HFF-Myc (cell line): ENCODE measurements at regions not wholly inside any gene's neighbourhood (a gene's known extent, or its start where the extent isn't known, plus 50 kb on each side); places are given as distances from the start of the nearest gene placed in this dataset.
"Not testable (repeated sequence)": the region's sequence is repeated elsewhere in the genome, so short reads cannot be mapped to it uniquely, and the experiment has no call there.

Experiments used
- DNase-seq: peaks from one replicate; pipeline ENCODE4 v3.0.0-alpha.2; 2011; ENCODE audit warnings: low read depth; ENCODE audit errors: extremely low read depth
- H3K4me3 ChIP-seq: replicated peaks from 2 replicates; pipeline ENCODE4 v1.5.1; 2011; ENCODE audit warnings: low read depth, mild to moderate bottlenecking, control low read depth, low read length
- TF ChIP-seq, protein P1 (sequence below): IDR thresholded peaks from 2 replicates; pipeline ENCODE4 v1.5.1; 2012; ENCODE audit warnings: mild to moderate bottlenecking, low read depth, low read length, control low read depth; ENCODE audit errors: missing control alignments

DNA sequence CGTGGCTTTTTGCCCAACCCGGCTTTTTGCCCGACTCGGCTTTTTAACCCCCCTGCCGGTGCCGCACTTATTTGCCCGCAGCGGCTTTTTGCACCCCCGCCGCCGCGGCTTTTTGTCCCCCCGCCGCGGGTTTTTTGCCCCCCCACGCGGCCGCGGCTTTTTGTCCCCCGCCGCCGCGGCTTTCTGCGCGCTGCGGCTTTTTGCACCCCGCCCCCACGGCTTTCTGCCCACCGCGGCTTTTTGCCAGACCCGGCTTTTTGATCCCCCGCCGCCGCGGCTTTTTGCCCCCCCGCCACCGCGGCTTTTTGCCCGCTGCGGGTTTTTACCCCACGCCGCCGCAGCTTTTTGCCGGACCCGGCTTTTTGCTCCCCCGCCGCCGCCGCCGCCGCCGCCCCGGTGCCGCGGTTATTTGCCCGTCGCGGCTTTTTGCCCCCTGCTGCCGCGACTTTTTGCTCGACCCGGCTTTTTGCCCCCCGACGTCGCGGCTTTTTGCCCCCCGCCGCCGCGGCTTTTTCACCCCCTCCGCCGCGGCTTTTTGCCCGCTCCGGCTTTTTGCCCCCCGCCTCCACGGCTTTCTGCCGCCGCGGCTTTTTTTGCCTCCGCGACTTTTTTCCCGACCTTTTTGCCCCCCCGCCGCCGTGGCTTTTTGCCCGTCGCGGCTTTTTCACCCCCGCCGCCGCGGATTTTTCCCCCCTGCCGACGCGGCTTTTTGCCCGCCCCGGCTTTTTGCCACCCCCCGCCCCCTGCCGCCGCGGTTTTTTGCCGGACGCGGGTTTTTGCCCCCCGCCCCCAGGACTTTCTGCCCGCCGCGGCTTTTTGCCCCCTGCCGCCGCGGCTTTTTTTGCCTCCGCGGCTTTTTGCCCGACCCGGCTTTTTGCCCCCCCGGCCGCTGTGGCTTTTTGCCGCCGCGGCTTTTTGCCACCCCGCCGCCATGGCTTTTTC, 2786.5 kb downstream of the RPIA start:
- TF ChIP-seq, protein P1, sequence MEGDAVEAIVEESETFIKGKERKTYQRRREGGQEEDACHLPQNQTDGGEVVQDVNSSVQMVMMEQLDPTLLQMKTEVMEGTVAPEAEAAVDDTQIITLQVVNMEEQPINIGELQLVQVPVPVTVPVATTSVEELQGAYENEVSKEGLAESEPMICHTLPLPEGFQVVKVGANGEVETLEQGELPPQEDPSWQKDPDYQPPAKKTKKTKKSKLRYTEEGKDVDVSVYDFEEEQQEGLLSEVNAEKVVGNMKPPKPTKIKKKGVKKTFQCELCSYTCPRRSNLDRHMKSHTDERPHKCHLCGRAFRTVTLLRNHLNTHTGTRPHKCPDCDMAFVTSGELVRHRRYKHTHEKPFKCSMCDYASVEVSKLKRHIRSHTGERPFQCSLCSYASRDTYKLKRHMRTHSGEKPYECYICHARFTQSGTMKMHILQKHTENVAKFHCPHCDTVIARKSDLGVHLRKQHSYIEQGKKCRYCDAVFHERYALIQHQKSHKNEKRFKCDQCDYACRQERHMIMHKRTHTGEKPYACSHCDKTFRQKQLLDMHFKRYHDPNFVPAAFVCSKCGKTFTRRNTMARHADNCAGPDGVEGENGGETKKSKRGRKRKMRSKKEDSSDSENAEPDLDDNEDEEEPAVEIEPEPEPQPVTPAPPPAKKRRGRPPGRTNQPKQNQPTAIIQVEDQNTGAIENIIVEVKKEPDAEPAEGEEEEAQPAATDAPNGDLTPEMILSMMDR: no peak
- H3K4me3 ChIP-seq: peak overlapping the region; percentile 13; the same call in 1 of the 2 replicates
- DNase-seq: no peak

DNA sequence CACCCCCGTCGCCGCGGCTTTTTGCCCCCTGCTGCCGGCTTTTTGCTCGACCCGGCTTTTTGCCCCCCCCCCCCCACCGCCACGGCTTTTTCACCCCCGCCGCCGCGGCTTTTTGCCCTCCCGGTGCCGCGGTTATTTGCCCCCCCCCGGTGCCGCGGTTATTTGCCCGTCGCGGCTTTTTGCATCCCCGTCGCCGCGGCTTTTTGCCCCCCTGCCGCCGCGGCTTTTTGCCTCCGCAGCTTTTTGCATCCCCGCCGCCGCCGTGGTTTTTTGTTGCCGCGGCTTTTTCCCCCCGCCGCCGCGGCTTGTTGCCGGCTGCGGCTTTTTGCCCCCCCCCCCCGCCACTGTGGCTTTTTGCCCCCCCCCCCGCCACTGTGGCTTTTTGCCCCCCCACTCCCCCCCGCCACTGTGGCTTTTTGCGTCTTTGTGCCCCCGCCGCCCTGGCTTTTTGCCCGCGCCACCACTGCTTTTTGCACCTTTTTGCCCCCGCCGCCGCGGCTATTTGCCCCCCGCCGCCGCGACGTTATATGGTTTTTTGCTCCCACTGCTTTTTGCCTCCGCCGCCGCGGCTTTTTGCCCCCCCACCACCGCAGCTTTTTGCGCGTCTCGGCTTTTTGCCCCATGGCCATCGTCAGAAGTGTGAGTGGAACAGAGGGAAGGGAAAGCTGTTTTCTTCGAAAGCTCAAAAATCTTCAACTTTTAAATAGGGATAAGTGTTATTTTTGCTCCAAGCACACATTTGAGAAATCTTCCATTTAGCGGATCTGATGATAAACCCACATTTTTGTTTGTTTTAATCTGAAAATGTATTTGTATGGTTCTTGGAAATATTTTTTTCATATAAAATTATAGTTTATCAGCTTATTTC, 2787.6 kb downstream of the RPIA start:
- not testable (repeated sequence) for DNase-seq
- 0 out of 2 replicates have a peak overlapping the region, but pooled peaks have one; percentile 13 for H3K4me3 ChIP-seq

DNA sequence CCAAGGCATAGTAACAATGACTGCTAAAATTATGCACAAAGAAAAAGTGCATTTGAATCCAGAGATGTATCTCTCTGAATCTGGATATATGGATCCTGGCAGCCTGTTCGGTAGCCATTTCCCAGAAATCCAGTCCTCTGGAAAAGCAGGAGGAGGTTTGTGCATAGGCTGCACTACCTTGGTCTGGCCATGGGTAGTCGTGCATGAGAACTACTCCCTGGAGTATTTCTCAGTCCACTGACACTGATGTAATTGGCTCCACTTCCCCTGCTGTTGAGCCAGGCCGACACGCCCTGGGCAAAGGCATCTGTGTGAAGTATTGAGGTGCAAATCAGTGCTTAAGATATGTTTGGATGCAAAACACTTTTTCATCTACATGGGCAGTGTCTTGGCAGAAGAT, 2793.8 kb downstream of the RPIA start:
- not testable (repeated sequence) for DNase-seq

DNA sequence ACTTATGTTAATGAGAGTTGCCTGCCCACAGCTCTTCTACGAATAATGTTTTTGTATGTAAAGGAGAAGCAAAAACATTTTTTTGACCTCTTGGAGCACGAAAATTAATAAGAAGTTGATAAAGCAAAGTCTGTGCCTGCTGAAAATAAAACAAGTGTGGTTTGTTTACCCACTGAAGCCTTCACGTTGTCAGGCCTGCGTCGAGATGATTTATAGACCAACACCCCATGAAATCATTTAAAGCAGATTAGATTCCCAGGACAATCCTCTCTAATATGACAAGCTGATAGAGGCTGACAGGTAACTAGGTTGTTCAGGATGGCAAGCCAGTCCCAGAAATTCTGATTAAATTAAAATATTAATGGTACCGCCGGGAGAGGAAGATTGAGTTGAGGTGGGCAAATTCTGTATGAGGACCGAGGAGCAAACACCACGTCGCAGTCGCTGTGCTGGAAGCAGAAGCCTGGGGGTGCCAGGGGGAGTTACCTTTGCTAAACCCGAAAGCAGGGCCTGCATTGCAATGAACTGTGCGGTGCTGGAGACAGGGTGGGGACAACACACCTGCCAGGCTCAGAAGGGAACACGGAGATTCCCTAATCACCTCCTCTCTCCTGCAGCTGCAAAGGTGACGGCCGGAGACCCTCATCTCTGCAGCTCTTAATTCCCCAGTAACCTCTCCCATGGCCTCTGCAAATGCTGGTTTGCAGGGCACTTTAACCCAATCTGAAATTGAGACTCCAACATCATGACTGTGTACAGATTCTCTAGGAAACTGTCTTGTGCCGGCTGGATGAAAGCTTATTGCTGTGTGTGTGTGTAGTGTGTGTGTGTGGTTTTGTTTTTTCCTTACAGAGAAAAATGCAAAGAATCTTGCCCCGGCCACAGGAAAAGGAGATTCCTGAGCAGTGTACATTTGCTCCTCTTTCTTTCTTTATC, 2805.9 kb downstream of the RPIA start:
- H3K4me3 ChIP-seq, DNase-seq: not testable (repeated sequence)

More for the DNA sequence above, 2793.8 kb downstream of the RPIA start:
- not testable (repeated sequence) for H3K4me3 ChIP-seq

DNA sequence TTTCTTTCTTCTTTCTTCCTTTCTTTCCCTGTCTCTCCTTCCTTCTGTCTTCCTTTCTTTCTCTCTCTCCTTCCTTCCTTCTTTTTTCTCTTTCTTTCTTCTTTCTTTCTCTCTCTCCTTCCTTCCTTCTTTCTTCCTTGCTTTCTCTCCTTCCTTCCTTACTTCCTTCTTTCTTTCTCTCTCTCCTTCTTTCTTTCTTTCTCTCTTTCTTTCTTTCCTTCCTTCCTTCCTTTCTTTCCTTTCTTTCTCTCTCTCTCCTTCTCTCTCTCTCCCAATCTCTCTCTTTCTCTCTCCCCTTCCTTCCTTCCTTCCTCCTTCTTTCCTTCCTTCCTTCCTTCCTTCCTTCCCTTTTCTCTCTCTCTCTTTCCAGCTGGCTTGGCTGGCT, 2806.6 kb downstream of the RPIA start:
- not testable (repeated sequence) for DNase-seq, H3K4me3 ChIP-seq

DNA sequence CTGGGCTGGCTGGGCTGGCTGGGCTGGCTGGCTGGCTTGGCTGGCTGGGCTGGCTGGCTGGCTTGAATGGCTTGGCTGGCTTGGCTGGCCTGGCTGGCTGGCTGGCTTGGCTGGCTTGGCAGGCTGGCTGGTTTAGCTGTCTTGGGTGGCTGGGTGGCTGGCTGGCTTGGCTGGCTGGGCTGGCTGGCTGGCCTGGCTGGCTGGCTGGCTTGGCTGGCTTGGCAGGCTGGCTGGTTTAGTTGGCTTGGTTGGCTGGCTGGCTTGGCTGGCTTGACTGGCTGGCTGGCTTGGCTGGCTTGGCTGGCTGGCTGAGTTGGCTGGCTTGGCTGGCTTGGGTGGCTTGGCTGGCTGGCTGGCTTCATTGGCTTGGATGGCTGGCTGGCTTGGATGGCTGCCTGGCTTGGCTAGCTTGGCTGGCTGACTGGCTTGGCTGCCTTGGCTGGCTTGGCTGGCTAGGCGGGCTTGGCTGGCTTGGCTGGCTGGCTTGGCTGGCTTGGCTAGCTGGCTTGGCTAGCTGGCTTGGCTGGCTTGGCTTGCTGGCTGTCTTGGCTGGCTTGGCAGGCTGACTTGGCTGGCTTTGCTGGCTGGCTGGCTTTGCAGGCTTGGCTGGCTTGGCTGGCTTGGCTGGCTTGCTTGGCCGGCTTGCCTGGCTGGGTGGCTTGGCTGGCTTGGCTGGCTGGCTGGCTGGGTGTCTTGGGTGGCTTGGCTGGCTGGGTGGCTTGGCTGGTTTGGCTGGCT, 2807.2 kb downstream of the RPIA start:
- not testable (repeated sequence) for DNase-seq, H3K4me3 ChIP-seq

DNA sequence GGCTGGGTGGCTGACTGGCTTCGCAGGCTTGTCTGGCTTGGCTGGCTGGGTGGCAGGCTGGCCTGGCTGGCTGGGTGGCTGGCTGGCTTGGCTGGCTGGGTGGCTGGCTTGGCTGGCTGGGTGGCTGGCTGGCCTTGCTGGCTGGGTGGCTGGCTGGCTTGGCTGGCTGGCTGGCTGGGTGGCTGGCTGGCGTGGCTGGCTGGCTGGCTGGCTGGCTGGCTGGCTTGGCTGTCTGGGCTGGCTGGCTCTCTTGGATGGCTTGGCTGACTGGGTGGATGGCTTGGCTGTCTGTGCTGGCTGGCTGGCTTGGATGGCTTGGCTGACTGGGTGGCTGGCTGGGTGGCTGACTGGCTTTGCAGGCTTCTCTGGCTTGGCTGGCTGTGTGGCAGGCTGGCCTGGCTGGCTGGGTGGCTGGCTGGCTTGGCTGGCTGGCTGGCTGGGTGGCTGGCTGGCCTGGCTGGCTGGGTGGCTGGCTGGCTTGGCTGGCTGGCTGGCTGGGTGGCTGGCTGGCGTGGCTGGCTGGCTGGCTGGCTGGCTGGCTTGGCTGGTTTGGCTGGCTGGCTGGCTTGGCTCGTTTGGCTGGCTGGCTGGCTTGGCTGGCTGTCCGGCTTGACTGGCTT, 2808.1 kb downstream of the RPIA start:
- H3K4me3 ChIP-seq, DNase-seq: not testable (repeated sequence)

DNA sequence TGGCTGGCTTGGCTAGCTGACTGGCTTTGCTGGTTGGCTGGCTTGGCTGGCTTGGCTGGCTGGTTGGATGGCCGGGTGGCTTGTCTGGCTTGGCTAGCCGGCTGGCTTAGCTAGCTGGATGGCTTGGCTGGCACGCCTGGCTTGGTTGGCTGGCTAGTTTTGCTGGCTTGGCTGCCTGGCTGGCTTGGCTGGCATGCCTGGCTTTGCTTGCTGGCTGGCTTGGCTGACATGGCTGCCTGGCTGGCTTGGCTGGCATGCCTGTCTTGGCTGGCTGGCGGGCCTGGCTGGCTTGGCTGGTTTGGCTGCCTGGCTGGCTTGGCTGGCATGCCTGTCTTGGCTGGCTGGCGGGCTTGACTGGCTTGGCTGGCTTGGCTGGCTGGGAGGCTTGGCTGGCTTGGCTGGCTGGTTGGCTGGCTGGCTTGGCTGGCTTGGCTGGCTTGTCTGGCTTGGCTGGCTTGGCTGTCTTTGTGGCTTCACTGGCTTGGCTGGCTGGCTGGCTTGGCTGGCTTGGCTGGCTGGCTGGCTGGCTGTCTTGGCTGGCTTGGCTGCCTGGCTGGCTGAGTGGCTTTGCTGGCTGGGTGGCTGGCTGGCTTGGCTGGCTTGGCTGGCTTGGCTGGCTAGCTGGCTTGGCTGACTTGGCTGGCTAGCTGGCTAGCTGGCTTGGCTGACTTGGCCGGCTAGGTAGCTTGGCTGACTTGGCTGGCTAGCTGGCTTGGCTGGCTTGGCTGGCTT, 2808.9 kb downstream of the RPIA start:
- DNase-seq, H3K4me3 ChIP-seq: not testable (repeated sequence)

DNA sequence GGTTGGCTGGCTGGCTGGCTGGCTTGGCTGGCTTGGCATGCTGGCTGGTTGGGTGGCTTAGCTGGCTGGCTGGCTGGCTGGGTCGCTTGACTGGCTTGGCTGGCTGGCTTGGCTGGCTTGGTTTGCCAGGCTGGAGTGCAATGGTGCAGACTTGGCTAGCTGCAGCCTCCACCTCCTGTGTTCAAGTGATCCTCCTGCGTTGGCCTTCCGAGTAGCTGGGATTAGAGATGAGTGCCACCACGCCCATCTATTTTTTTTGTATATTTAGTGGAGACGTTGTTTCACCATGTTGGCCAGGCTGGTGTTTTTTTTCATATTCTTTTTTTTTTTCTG, 2809.5 kb downstream of the RPIA start:
- not testable (repeated sequence) for H3K4me3 ChIP-seq, DNase-seq

DNA sequence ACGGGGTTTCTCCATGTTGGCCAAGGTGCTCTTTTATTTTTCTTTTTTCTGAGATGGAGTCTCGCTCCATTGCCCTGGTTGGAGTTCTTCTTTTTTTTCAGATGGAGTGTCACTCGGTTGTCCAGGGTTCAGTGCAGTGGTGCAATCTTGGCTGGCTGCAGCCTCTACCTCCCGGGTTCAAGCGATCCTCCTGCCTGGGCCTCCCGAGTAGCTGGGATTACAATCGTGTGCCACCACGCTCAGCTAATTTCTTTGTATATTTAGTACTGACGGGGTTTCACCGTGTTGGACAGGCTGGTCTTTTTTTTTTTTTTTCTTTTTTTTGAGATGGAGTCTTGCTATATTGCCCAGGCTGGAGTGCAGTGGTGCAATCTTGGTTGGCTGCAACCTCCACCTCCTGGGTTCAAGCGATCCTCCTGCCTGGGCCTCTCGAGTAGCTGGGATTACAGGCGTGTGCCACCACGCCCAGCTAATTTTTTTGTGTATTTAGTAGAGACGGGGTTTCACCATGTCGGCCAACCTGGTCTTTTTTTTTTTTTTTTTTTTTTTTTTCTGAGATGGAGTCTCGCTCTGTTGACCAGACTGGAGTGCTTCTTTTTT, 2810.1 kb downstream of the RPIA start:
- DNase-seq, H3K4me3 ChIP-seq: not testable (repeated sequence)

DNA sequence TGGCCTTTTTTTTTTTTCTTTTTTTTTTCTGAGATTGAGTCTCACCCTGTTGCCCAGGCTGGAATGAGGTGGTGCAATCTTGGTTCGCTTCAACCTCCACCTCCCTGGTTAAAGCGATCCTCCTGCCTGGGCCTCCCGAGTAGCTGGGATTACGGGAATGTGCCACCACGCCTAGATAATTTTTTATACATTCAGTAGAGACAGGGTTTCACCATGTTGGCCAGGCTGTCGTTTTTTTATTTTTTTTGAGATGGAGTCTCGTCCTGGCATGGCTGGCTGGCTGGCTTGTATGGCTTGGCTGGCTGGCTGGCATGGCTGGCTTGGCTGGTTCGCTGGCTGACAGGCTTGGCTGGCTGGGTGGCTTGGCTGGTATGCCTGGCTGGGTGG, 2812.1 kb downstream of the RPIA start:
- not testable (repeated sequence) for DNase-seq, H3K4me3 ChIP-seq

DNA sequence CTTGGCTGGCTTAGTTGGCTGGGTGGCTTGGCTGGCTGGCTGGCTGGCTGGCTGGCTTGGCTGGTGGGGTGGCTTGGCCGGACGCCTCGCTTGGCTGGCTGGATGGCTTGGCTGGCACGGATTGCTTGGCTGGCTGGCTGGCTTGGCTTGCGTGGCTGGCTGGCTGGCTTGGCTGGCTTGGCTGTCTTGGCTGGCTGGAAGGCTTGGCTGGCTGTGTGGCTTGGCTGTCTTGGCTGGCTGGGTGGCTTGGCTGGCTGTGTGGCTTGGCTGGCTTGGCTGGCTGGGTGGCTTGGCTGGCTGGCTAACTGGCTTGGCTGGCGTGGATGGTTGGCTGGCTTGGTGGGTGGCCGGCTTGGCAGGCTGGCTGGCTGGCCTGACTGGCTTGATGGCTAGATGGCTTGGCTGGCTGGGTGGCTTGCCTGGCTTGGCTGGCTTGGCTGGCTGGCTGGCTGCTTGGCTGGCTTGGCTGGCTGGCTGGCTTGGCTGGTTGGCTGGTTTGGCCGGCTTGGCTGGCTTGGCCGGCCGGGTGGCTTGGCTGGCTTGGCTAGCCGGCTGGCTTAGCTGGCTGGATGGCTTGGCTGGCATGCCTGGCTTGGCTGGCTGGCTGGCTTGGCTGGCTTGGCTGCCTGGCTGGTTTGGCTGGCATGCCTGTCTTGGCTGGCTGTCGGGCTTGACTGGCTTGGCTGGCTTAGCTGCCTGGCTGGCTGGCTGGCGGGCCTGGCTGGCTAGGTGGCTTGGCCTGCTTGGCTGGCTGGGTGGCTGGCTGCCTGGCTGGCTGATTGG, 2812.7 kb downstream of the RPIA start:
- not testable (repeated sequence) for H3K4me3 ChIP-seq, DNase-seq

DNA sequence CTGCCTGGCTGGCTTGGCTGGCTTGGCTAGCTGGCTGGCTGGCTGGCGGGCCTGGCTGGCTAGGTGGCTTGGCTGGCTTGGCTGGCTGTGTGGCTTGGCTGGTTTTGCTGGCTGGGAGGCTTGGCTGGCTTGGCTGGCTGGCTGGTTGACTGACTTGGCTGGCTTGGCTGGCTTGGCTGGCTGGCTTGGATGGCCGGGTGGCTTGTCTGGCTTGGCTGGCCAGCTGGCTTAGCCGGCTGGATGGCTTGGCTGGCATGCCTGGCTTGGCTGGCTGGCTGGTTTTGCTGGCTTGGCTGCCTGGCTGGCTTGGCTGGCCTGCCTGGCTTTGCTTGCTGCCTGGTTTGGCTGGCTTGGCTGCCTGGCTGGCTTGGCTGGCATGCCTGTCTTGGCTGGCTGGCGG, 2817.3 kb downstream of the RPIA start:
- H3K4me3 ChIP-seq, DNase-seq: not testable (repeated sequence)

DNA sequence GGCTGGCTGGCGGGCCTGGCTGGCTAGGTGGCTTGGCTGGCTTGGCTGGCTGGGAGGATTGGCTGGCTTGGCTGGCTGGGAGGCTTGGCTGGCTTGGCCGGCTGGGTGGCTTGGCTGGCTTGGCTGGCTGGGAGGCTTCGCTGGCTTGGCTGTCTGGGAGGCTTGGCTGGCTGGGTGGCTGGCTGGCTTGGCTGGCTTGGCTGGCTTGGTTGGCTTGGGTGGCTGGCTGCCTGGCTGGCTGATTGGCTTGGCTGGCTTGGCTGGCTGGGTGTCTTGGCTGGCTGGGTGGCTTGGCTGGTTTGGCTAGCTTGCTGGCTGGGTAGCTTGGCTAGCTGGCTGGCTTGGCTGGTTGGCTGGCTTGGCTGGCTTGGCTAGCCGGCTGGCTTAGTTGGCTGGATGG, 2817.8 kb downstream of the RPIA start:
- not testable (repeated sequence) for H3K4me3 ChIP-seq, DNase-seq
